Activated CD4-positive, alpha-beta memory T cell treated with anti-CD3 and anti-CD28 coated beads for 36 hours (primary cell): ENCODE measurements at regions not wholly inside any gene's neighbourhood (a gene's known extent, or its start where the extent isn't known, plus 50 kb on each side); places are given as distances from the start of the nearest gene placed in this dataset.
"Not testable (repeated sequence)": the region's sequence is repeated elsewhere in the genome, so short reads cannot be mapped to it uniquely, and the experiment has no call there.

Experiments used
- CTCF ChIA-PET: fragments of 350-600 bp; sonication (Branson Sonifier 250); formaldehyde crosslinking; loops from one replicate; lab custom pipeline; 2021; ENCODE audit warnings: antibody characterized with exemption, inconsistent platforms; lab: Charles Lee
- POLR2A ChIA-PET: fragments of 350-600 bp; sonication (Branson Sonifier 250); formaldehyde crosslinking; loops from one replicate; lab custom pipeline; 2021; ENCODE audit warnings: antibody characterized with exemption; lab: Charles Lee
- DNase-seq: peaks from one replicate; pipeline ENCODE4 v3.0.0-alpha.2; 2020
- H3K27ac Mint-ChIP-seq: one replicate; pipeline ENCODE4 v1.8.0; 2021; ENCODE audit warnings: mixed read lengths
- H3K27me3 Mint-ChIP-seq: one replicate; pipeline ENCODE4 v1.8.0; 2021; ENCODE audit warnings: mixed read lengths
- H3K36me3 Mint-ChIP-seq: one replicate; pipeline ENCODE4 v1.8.0; 2021; ENCODE audit warnings: mixed read lengths
- H3K4me1 Mint-ChIP-seq: one replicate; pipeline ENCODE4 v1.8.0; 2021; ENCODE audit warnings: low read depth, mixed read lengths
- H3K4me3 Mint-ChIP-seq: one replicate; pipeline ENCODE4 v1.8.0; 2021; ENCODE audit warnings: mild to moderate bottlenecking, mixed read lengths
- H3K9me3 Mint-ChIP-seq: one replicate; pipeline ENCODE4 v1.8.0; 2021; ENCODE audit warnings: mixed read lengths
- intact Hi-C: fragments of 100-400 bp; cut with micrococcal nuclease; formaldehyde crosslinking; loops from one replicate; pipeline ENCODE4 v1.15.1; 2023

DNA sequence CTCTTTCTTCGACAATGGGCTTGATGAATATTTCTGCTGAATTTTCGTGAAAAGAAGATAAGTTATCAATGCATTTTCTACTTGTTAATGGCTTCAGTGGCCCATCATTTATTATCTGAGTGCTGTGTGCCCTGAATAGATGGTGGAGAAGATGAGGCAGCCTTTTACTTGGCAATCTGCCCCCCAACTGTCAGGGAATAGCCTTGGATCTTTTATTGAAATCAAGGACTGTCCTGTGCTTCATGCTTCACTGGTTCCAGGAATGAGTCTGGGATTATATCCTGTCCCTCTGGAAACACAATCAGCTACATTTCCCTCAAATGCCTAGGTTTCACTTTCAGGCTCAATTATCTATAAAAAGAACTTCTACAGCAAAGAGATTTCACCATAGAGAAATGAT is 75.9 kb upstream of the NXPH1 start:
- intact Hi-C loops = no loop called here
- DNase-seq = no peak
- Mint-ChIP-seq H3K4me1 (no peaks in the 10 kb centered on the region), H3K4me3 (no peak overlapping the region), H3K9me3 (peaks cover 3% of the 10 kb centered on the region), H3K27ac (no peak overlapping the region), H3K27me3 (peaks cover 8% of the 10 kb centered on the region), H3K36me3 (no peaks in the 10 kb centered on the region)
- CTCF ChIA-PET = no interaction called here
- POLR2A ChIA-PET = no interaction called here

GRCh38 chr7:8360564-8361153 is 72.8 kb upstream of the NXPH1 start:
- peaks cover 17% of the 10 kb centered on the region for H3K27me3 Mint-ChIP-seq
- H3K9me3 Mint-ChIP-seq = peaks cover 3% of the 10 kb centered on the region
- intact Hi-C loops = no loop called here
- H3K4me3 Mint-ChIP-seq = no peak overlapping the region
- no peak overlapping the region for H3K27ac Mint-ChIP-seq
- ChIA-PET CTCF (no interaction called here), POLR2A (no interaction called here)
- no peaks in the 10 kb centered on the region for H3K4me1 Mint-ChIP-seq
- no peaks in the 10 kb centered on the region for H3K36me3 Mint-ChIP-seq
- no peak for DNase-seq

GRCh38 chr7:8362723-8363369 is 70.6 kb upstream of the NXPH1 start:
- intact Hi-C loops = no loop called here
- Mint-ChIP-seq H3K27ac (no peak overlapping the region), H3K9me3 (peaks cover 3% of the 10 kb centered on the region), H3K36me3 (no peaks in the 10 kb centered on the region), H3K4me1 (no peaks in the 10 kb centered on the region), H3K4me3 (no peak overlapping the region), H3K27me3 (peaks cover 13% of the 10 kb centered on the region)
- CTCF ChIA-PET = interaction anchor here (1.2 kb wide), 1 partner anchor 56 kb away, joined by 4 read pairs; no protein-coding TSS in a partner anchor
- POLR2A ChIA-PET = no interaction called here
- DNase-seq = no peak

GRCh38 chr7:8363407-8364015 is 69.9 kb upstream of the NXPH1 start:
- intact Hi-C loops = no loop called here
- Mint-ChIP-seq H3K27ac (no peak overlapping the region), H3K27me3 (peaks cover 13% of the 10 kb centered on the region), H3K9me3 (peaks cover 3% of the 10 kb centered on the region), H3K4me3 (no peak overlapping the region), H3K36me3 (no peaks in the 10 kb centered on the region), H3K4me1 (no peaks in the 10 kb centered on the region)
- POLR2A ChIA-PET = no interaction called here
- no peak for DNase-seq
- CTCF ChIA-PET = interaction anchor here (1.2 kb wide), 1 partner anchor 55 kb away, joined by 4 read pairs; no protein-coding TSS in a partner anchor

- POLR2A ChIA-PET = no interaction called here
- intact Hi-C loops = no loop called here
- CTCF ChIA-PET = no interaction called here
- Mint-ChIP-seq H3K36me3 (no peaks in the 10 kb centered on the region), H3K27me3 (peaks cover 10% of the 10 kb centered on the region), H3K4me3 (no peak overlapping the region), H3K4me1 (no peaks in the 10 kb centered on the region), H3K27ac (no peak overlapping the region), H3K9me3 (no peaks in the 10 kb centered on the region)
- DNase-seq = no peak
Measured at GRCh38 chr7:8365499-8366110, 67.8 kb upstream of the NXPH1 start.

DNA sequence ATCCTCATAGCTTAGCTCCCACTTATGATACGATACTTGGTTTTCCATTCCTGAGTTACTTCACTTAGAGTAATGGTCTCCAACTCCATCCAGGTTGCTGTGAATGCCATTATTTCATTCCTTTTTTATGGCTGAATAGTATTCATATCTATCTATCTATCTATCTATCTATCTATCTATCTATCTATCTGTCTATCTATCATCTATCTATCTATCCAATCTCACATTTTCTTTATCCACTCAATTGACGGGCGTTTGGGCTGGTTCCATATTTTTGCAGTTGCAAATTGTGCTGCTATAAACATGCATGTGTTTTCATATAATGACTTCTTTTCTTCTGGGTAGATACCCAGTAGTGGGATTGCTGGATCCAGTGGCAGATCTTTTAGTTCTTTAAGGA is 65.4 kb upstream of the NXPH1 start:
- DNase-seq, H3K4me1 Mint-ChIP-seq, H3K27ac Mint-ChIP-seq, POLR2A ChIA-PET, H3K36me3 Mint-ChIP-seq, intact Hi-C loops, H3K9me3 Mint-ChIP-seq, H3K4me3 Mint-ChIP-seq, CTCF ChIA-PET: not testable (repeated sequence)
- H3K27me3 Mint-ChIP-seq = peaks cover 18% of the 10 kb centered on the region

DNA sequence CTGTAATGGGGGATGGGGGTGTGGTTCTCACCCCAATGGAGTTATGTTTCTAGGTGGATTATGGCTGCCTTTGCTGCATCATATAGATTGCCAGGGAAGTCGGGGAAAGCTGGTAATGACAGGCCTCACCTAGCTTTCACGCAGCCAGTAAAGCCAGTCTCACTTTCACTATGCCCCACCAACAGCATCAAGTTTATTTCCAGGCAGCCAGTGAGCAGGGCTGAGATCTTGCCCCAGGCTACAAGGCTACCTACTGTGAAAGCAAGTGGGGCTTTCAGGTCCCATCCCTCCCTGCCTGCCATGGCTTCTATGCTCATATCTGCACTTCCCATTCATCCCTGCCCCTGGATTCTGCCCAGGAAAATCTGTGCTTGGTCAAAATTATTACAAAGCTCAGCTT is 61.7 kb upstream of the NXPH1 start:
- Mint-ChIP-seq H3K27ac (no peak overlapping the region), H3K4me3 (no peak overlapping the region), H3K9me3 (no peaks in the 10 kb centered on the region), H3K4me1 (no peaks in the 10 kb centered on the region), H3K36me3 (no peaks in the 10 kb centered on the region), H3K27me3 (peaks cover 23% of the 10 kb centered on the region)
- ChIA-PET CTCF (no interaction called here), POLR2A (no interaction called here)
- no peak for DNase-seq
- intact Hi-C loops = no loop called here

GRCh38 chr7:8373851-8374250 is 59.6 kb upstream of the NXPH1 start:
- POLR2A ChIA-PET = no interaction called here
- no peaks in the 10 kb centered on the region for H3K4me1 Mint-ChIP-seq
- CTCF ChIA-PET = no interaction called here

GRCh38 chr7:8378349-8379019 is 54.9 kb upstream of the NXPH1 start:
- no peak for DNase-seq
- Mint-ChIP-seq H3K27ac (no peak overlapping the region), H3K4me1 (no peaks in the 10 kb centered on the region), H3K4me3 (no peak overlapping the region), H3K27me3 (peaks cover 7% of the 10 kb centered on the region), H3K36me3 (no peaks in the 10 kb centered on the region), H3K9me3 (no peaks in the 10 kb centered on the region)
- ChIA-PET CTCF (no interaction called here), POLR2A (no interaction called here)
- intact Hi-C loops = no loop called here

More at GRCh38 chr7:8373851-8374250, 59.6 kb upstream of the NXPH1 start:
- intact Hi-C loops = no loop called here
- Mint-ChIP-seq H3K36me3 (no peaks in the 10 kb centered on the region), H3K27ac (no peak overlapping the region), H3K27me3 (peaks cover 23% of the 10 kb centered on the region), H3K4me3 (no peak overlapping the region), H3K9me3 (no peaks in the 10 kb centered on the region)
- DNase-seq = no peak

DNA sequence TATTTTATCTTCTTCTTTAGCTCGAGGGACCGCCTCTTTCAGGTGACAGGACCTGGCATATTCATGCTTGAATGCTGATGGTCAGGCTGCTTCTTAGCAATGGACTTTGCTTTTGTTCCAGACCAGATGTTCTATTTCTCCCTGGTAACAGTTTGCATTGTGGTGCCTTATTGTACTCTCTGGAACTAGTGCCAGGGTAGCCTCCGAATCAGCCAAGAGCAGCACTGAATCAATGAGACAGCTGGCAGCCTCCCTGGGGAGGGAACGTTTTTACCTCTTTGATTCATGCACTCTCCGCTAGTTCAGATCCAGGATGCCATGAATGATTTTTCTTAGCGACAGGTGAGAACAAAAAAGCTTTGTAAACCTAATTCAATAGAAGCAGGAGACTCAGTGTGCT is 54.1 kb upstream of the NXPH1 start:
- CTCF ChIA-PET = no interaction called here

GRCh38 chr7:8380130-8380529 is 53.3 kb upstream of the NXPH1 start:
- Mint-ChIP-seq H3K4me3 (no peak overlapping the region), H3K9me3 (no peaks in the 10 kb centered on the region), H3K36me3 (no peaks in the 10 kb centered on the region), H3K27ac (no peak overlapping the region), H3K27me3 (peaks cover 7% of the 10 kb centered on the region), H3K4me1 (peaks cover 2% of the 10 kb centered on the region)
- DNase-seq = no peak
- ChIA-PET POLR2A (no interaction called here), CTCF (no interaction called here)
- intact Hi-C loops = no loop called here

More for the DNA sequence above, 54.1 kb upstream of the NXPH1 start:
- H3K4me3 Mint-ChIP-seq = no peak overlapping the region
- no peaks in the 10 kb centered on the region for H3K36me3 Mint-ChIP-seq
- H3K4me1 Mint-ChIP-seq = no peaks in the 10 kb centered on the region
- intact Hi-C loops = no loop called here
- H3K27ac Mint-ChIP-seq = no peak overlapping the region
- no peaks in the 10 kb centered on the region for H3K9me3 Mint-ChIP-seq
- POLR2A ChIA-PET = no interaction called here
- no peak for DNase-seq
- peaks cover 5% of the 10 kb centered on the region for H3K27me3 Mint-ChIP-seq

- ChIA-PET CTCF (no interaction called here), POLR2A (no interaction called here)
- intact Hi-C loops = no loop called here
- H3K27me3 Mint-ChIP-seq = peaks cover 3% of the 10 kb centered on the region
- H3K4me1 Mint-ChIP-seq = peaks cover 7% of the 10 kb centered on the region
- no peak overlapping the region for H3K27ac Mint-ChIP-seq
- no peaks in the 10 kb centered on the region for H3K36me3 Mint-ChIP-seq
- no peak for DNase-seq
- no peaks in the 10 kb centered on the region for H3K9me3 Mint-ChIP-seq
- H3K4me3 Mint-ChIP-seq = no peak overlapping the region
Measured at GRCh38 chr7:8382004-8382730, 51.2 kb upstream of the NXPH1 start.
